NT2/D1 (cell line): ENCODE measurements at regions not wholly inside any gene's neighbourhood (a gene's known extent, or its start where the extent isn't known, plus 50 kb on each side); places are given as distances from the start of the nearest gene placed in this dataset.

Source experiments
- DNase-seq: peaks from one replicate; pipeline ENCODE4 v3.0.0-alpha.2; 2011; ENCODE audit warnings: low read depth, low spot score
- H3K27me3 ChIP-seq: 2 replicates; pipeline ENCODE4 v1.6.0; 2011; ENCODE audit warnings: mild to moderate bottlenecking; ENCODE audit not compliant: insufficient read length, insufficient read depth
- H3K36me3 ChIP-seq: 2 replicates; pipeline ENCODE4 v1.6.1; 2011; ENCODE audit warnings: mild to moderate bottlenecking, low read length, mixed read lengths; ENCODE audit not compliant: insufficient read depth, insufficient read length
- H3K4me1 ChIP-seq: 2 replicates; pipeline ENCODE4 v1.5.1; 2011; ENCODE audit not compliant: insufficient read depth, insufficient read length
- H3K4me3 ChIP-seq: 2 replicates; pipeline ENCODE4 v1.5.1; 2011; ENCODE audit warnings: low read depth; ENCODE audit not compliant: insufficient read length
- H3K9ac ChIP-seq: 2 replicates; pipeline ENCODE4 v1.6.0; 2011; ENCODE audit warnings: low read depth; ENCODE audit not compliant: insufficient read length
- H3K9me3 ChIP-seq: 2 replicates; pipeline ENCODE4 v1.5.1; 2011; ENCODE audit warnings: mild to moderate bottlenecking, low read length; ENCODE audit not compliant: insufficient read depth
- SUZ12 ChIP-seq: IDR thresholded peaks from 2 replicates; pipeline ENCODE4 v1.6.1; 2011; ENCODE audit not compliant: insufficient read length, insufficient read depth; ENCODE audit errors: extremely low read depth
- YY1 ChIP-seq: IDR thresholded peaks from 2 replicates; pipeline ENCODE4 v1.6.1; 2011; ENCODE audit not compliant: insufficient read length, insufficient read depth
- ZNF274 ChIP-seq: IDR thresholded peaks from 2 replicates; pipeline ENCODE4 v1.6.1; 2011; ENCODE audit warnings: mild to moderate bottlenecking, low read depth, low read length

GRCh38 chr7:68691261-68692216, 906.7 kb upstream of the AUTS2 start:
- H3K9me3 ChIP-seq, result peaks cover 6% of the 10 kb centered on the region; the same call in 1 of the 2 replicates
- no peaks in the 10 kb centered on the region for H3K4me1 ChIP-seq
- no peaks in the 10 kb centered on the region for H3K36me3 ChIP-seq
- H3K4me3 ChIP-seq, result no peak overlapping the region
- no peak for DNase-seq
- TF ChIP-seq ZNF274 (no peak), YY1 (no peak), SUZ12 (no peak)
- no peak overlapping the region for H3K9ac ChIP-seq
- H3K27me3 ChIP-seq, result no peaks in the 10 kb centered on the region

GRCh38 chr7:68692511-68692910, 905.8 kb upstream of the AUTS2 start:
- no peak for TF ChIP-seq ZNF274
- TF ChIP-seq YY1, result no peak
- TF ChIP-seq SUZ12, result no peak
- H3K9ac ChIP-seq, result no peak overlapping the region

GRCh38 chr7:68694656-68695055, 903.6 kb upstream of the AUTS2 start:
- H3K4me3 ChIP-seq, result no peak overlapping the region
- H3K4me1 ChIP-seq, result no peaks in the 10 kb centered on the region
- H3K9ac ChIP-seq, result no peak overlapping the region
- H3K9me3 ChIP-seq, result peaks cover 6% of the 10 kb centered on the region; the same call in 1 of the 2 replicates
- no peak for DNase-seq
- no peaks in the 10 kb centered on the region for H3K27me3 ChIP-seq
- no peak for TF ChIP-seq YY1
- no peak for TF ChIP-seq ZNF274
- TF ChIP-seq SUZ12, result no peak
- no peaks in the 10 kb centered on the region for H3K36me3 ChIP-seq

More at GRCh38 chr7:68692511-68692910, 905.8 kb upstream of the AUTS2 start:
- H3K36me3 ChIP-seq, result no peaks in the 10 kb centered on the region
- H3K4me3 ChIP-seq, result no peak overlapping the region
- peaks cover 6% of the 10 kb centered on the region; the same call in 1 of the 2 replicates for H3K9me3 ChIP-seq
- DNase-seq, result no peak
- H3K27me3 ChIP-seq, result no peaks in the 10 kb centered on the region
- no peaks in the 10 kb centered on the region for H3K4me1 ChIP-seq

GRCh38 chr7:68697796-68698280, 900.4 kb upstream of the AUTS2 start:
- H3K27me3 ChIP-seq, result no peaks in the 10 kb centered on the region
- TF ChIP-seq SUZ12 (no peak), ZNF274 (no peak), YY1 (no peak)
- H3K9ac ChIP-seq, result no peak overlapping the region
- H3K36me3 ChIP-seq, result no peaks in the 10 kb centered on the region
- H3K4me1 ChIP-seq, result no peaks in the 10 kb centered on the region
- DNase-seq, result no peak
- H3K9me3 ChIP-seq, result peaks cover 6% of the 10 kb centered on the region; the same call in 1 of the 2 replicates
- no peak overlapping the region for H3K4me3 ChIP-seq

GRCh38 chr7:68699090-68699711, 899.1 kb upstream of the AUTS2 start:
- DNase-seq, result no peak
- H3K9me3 ChIP-seq, result peaks cover 6% of the 10 kb centered on the region; the same call in 1 of the 2 replicates
- no peak overlapping the region for H3K4me3 ChIP-seq
- no peak overlapping the region for H3K9ac ChIP-seq
- TF ChIP-seq ZNF274 (no peak), YY1 (no peak), SUZ12 (no peak)
- no peaks in the 10 kb centered on the region for H3K4me1 ChIP-seq
- no peaks in the 10 kb centered on the region for H3K27me3 ChIP-seq
- H3K36me3 ChIP-seq, result no peaks in the 10 kb centered on the region

- TF ChIP-seq YY1, result no peak
- TF ChIP-seq SUZ12, result no peak
- TF ChIP-seq ZNF274, result no peak
- DNase-seq, result no peak
- Histone ChIP-seq H3K27me3 (no peaks in the 10 kb centered on the region), H3K4me1 (no peaks in the 10 kb centered on the region), H3K9me3 (peaks cover 3% of the 10 kb centered on the region; the same call in 1 of the 2 replicates), H3K4me3 (no peak overlapping the region), H3K36me3 (no peaks in the 10 kb centered on the region), H3K9ac (no peak overlapping the region)
Observed at GRCh38 chr7:68700414-68700813, 897.9 kb upstream of the AUTS2 start.

GRCh38 chr7:68706291-68706690, 892.0 kb upstream of the AUTS2 start:
- H3K9me3 ChIP-seq, result no peaks in the 10 kb centered on the region; the same call in 1 of the 2 replicates
- DNase-seq, result no peak
- H3K27me3 ChIP-seq, result no peaks in the 10 kb centered on the region
- H3K4me3 ChIP-seq, result no peak overlapping the region
- no peak overlapping the region for H3K9ac ChIP-seq
- no peaks in the 10 kb centered on the region for H3K36me3 ChIP-seq
- no peaks in the 10 kb centered on the region for H3K4me1 ChIP-seq
- TF ChIP-seq ZNF274 (no peak), SUZ12 (no peak), YY1 (no peak)
